ENCODE measurements at regions not wholly inside any gene's neighbourhood (a gene's known extent, or its start where the extent isn't known, plus 50 kb on each side); places are given as distances from the start of the nearest gene placed in this dataset.

- Histone ChIP-seq H2AFZ (ENCODE audit: low read length) (no peak overlapping the region), H3K36me3 (ENCODE audit: insufficient read depth, low read length) (no peaks in the 10 kb centered on the region), H3K9ac (ENCODE audit: low read depth, low read length, poor library complexity, severe bottlenecking) (no peak overlapping the region), H4K20me1 (ENCODE audit: insufficient read depth, low read length, poor library complexity, severe bottlenecking) (no peaks in the 10 kb centered on the region), H3K27me3 (ENCODE audit: insufficient read depth, low read length, poor library complexity, severe bottlenecking) (no peaks in the 10 kb centered on the region), H3K4me3 (ENCODE audit: low read length, poor library complexity, severe bottlenecking) (no peak overlapping the region), H3K9me2 (replicated peaks; ENCODE audit: low read depth, low read length) (no peaks in the 10 kb centered on the region), H3K79me2 (ENCODE audit: insufficient read depth, low read length) (no peaks in the 10 kb centered on the region), H3K9me3 (ENCODE audit: insufficient read depth, low read depth, low read length) (no peaks in the 10 kb centered on the region), H3K4me1 (ENCODE audit: insufficient read depth, low read length, poor library complexity, severe bottlenecking) (peaks cover 4% of the 10 kb centered on the region), H3F3A (ENCODE audit: low read depth) (no peaks in the 10 kb centered on the region), H3K4me2 (ENCODE audit: low read depth, low read length, poor library complexity, severe bottlenecking) (no peak overlapping the region)
- no peak for TF ChIP-seq EZH2phosphoT487 (IDR thresholded peaks at IDR 0.05; ENCODE audit: borderline replicate concordance)
- TF ChIP-seq CTCF (conservative IDR thresholded peaks at IDR 0.05; ENCODE audit: low read length), result no peak
These were observed 92.6 kb upstream of the ALDH1A3 start for GRCh38 chr15:100786901-100787566.

GRCh38 chr15:100787567-100788417 is 91.8 kb upstream of the ALDH1A3 start:
- Histone ChIP-seq H3K4me2 (ENCODE audit: low read depth, low read length, poor library complexity, severe bottlenecking) (no peak overlapping the region), H3K36me3 (ENCODE audit: insufficient read depth, low read length) (no peaks in the 10 kb centered on the region), H3K9me2 (replicated peaks; ENCODE audit: low read depth, low read length) (no peaks in the 10 kb centered on the region), H2AFZ (ENCODE audit: low read length) (no peak overlapping the region), H3K9me3 (ENCODE audit: insufficient read depth, low read depth, low read length) (no peaks in the 10 kb centered on the region), H3K79me2 (ENCODE audit: insufficient read depth, low read length) (no peaks in the 10 kb centered on the region), H3K9ac (ENCODE audit: low read depth, low read length, poor library complexity, severe bottlenecking) (no peak overlapping the region), H3K4me1 (ENCODE audit: insufficient read depth, low read length, poor library complexity, severe bottlenecking) (peaks cover 4% of the 10 kb centered on the region), H3K27me3 (ENCODE audit: insufficient read depth, low read length, poor library complexity, severe bottlenecking) (no peaks in the 10 kb centered on the region), H4K20me1 (ENCODE audit: insufficient read depth, low read length, poor library complexity, severe bottlenecking) (no peaks in the 10 kb centered on the region), H3F3A (ENCODE audit: low read depth) (no peaks in the 10 kb centered on the region), H3K4me3 (ENCODE audit: low read length, poor library complexity, severe bottlenecking) (no peak overlapping the region)
- TF ChIP-seq CTCF (conservative IDR thresholded peaks at IDR 0.05; ENCODE audit: low read length) (no peak), EZH2phosphoT487 (IDR thresholded peaks at IDR 0.05; ENCODE audit: borderline replicate concordance) (no peak)

- no peaks in the 10 kb centered on the region for H3K9me3 ChIP-seq (ENCODE audit: insufficient read depth, low read depth, low read length)
- H3K36me3 ChIP-seq (ENCODE audit: insufficient read depth, low read length), result no peaks in the 10 kb centered on the region
- H3K4me1 ChIP-seq (ENCODE audit: insufficient read depth, low read length, poor library complexity, severe bottlenecking), result peaks cover 4% of the 10 kb centered on the region
- TF ChIP-seq EZH2phosphoT487 (IDR thresholded peaks at IDR 0.05; ENCODE audit: borderline replicate concordance) (no peak), CTCF (conservative IDR thresholded peaks at IDR 0.05; ENCODE audit: low read length) (no peak)
- no peaks in the 10 kb centered on the region for H3K27me3 ChIP-seq (ENCODE audit: insufficient read depth, low read length, poor library complexity, severe bottlenecking)
- H3K9me2 ChIP-seq (replicated peaks; ENCODE audit: low read depth, low read length), result no peaks in the 10 kb centered on the region
- no peak overlapping the region for H3K4me3 ChIP-seq (ENCODE audit: low read length, poor library complexity, severe bottlenecking)
- no peaks in the 10 kb centered on the region for H3F3A ChIP-seq (ENCODE audit: low read depth)
- H3K9ac ChIP-seq (ENCODE audit: low read depth, low read length, poor library complexity, severe bottlenecking), result no peak overlapping the region
- H3K79me2 ChIP-seq (ENCODE audit: insufficient read depth, low read length), result no peaks in the 10 kb centered on the region
- H4K20me1 ChIP-seq (ENCODE audit: insufficient read depth, low read length, poor library complexity, severe bottlenecking), result no peaks in the 10 kb centered on the region
- H2AFZ ChIP-seq (ENCODE audit: low read length), result no peak overlapping the region
- no peak overlapping the region for H3K4me2 ChIP-seq (ENCODE audit: low read depth, low read length, poor library complexity, severe bottlenecking)
These were observed 91.1 kb upstream of the ALDH1A3 start for GRCh38 chr15:100788418-100789105.
